ENCODE measurements at regions not wholly inside any gene's neighbourhood (a gene's known extent, or its start where the extent isn't known, plus 50 kb on each side); places are given as distances from the start of the nearest gene placed in this dataset.

DNA sequence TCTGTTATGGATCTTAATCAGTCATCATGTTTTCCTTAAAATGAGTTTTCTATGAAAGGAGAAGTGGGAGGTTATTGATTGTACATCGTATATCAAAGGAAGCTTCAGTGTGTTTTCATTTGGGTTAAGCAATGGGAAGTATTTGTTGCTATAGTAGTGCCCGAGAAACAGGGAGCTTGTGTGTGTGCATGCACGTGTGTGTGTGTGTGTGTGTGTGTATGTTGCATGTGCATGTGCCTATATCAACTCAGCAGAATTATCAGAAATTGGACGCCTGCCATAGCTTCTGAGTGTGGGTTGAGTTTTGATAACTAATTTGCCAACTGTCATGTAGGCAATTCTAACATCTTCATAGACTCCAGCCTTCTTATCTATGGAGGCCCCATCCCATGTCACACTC lies 246.1 kb upstream of the CRY1 start:
- Histone ChIP-seq H3K4me3 (ENCODE audit: low read length, poor library complexity, severe bottlenecking) (no peak overlapping the region), H3K36me3 (ENCODE audit: insufficient read depth, low read length) (no peaks in the 10 kb centered on the region), H3K9me2 (replicated peaks; ENCODE audit: low read depth, low read length) (no peaks in the 10 kb centered on the region), H2AFZ (ENCODE audit: low read length) (no peak overlapping the region), H4K20me1 (ENCODE audit: insufficient read depth, low read length, poor library complexity, severe bottlenecking) (no peaks in the 10 kb centered on the region), H3K79me2 (ENCODE audit: insufficient read depth, low read length) (peaks cover 4% of the 10 kb centered on the region; the same call in 1 of the 2 replicates), H3F3A (ENCODE audit: low read depth) (no peaks in the 10 kb centered on the region), H3K4me2 (ENCODE audit: low read depth, low read length, poor library complexity, severe bottlenecking) (no peak overlapping the region), H3K9ac (ENCODE audit: low read depth, low read length, poor library complexity, severe bottlenecking) (no peak overlapping the region), H3K9me3 (ENCODE audit: insufficient read depth, low read depth, low read length) (no peaks in the 10 kb centered on the region), H3K27me3 (ENCODE audit: insufficient read depth, low read length, poor library complexity, severe bottlenecking) (no peaks in the 10 kb centered on the region), H3K4me1 (ENCODE audit: insufficient read depth, low read length, poor library complexity, severe bottlenecking) (peaks cover 7% of the 10 kb centered on the region)
- TF ChIP-seq, protein P1, sequence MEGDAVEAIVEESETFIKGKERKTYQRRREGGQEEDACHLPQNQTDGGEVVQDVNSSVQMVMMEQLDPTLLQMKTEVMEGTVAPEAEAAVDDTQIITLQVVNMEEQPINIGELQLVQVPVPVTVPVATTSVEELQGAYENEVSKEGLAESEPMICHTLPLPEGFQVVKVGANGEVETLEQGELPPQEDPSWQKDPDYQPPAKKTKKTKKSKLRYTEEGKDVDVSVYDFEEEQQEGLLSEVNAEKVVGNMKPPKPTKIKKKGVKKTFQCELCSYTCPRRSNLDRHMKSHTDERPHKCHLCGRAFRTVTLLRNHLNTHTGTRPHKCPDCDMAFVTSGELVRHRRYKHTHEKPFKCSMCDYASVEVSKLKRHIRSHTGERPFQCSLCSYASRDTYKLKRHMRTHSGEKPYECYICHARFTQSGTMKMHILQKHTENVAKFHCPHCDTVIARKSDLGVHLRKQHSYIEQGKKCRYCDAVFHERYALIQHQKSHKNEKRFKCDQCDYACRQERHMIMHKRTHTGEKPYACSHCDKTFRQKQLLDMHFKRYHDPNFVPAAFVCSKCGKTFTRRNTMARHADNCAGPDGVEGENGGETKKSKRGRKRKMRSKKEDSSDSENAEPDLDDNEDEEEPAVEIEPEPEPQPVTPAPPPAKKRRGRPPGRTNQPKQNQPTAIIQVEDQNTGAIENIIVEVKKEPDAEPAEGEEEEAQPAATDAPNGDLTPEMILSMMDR (conservative IDR thresholded peaks at IDR 0.05; ENCODE audit: low read length) = no peak
- TF ChIP-seq EZH2phosphoT487 (IDR thresholded peaks at IDR 0.05; ENCODE audit: borderline replicate concordance) = no peak

DNA sequence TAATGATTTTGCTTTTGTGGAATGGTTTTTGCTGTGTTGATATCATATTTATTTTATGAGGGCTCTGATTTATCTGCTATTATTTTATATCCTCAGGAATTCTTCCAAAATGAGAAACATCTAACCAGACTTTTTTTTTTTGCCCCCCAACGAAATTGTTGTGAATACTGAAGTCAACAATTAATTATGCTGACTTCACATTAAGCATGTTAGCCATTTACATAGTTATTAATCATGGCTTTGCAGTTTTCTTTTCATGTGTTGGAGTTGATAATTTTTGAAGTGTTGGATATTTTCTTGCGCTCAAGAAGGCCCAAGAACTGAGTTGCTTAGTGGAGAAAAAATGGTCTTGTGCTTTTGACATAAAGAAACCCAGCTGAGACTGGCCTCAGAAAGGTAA lies 246.6 kb upstream of the CRY1 start:
- TF ChIP-seq, protein P1 (conservative IDR thresholded peaks at IDR 0.05; ENCODE audit: low read length) = no peak
- Histone ChIP-seq H4K20me1 (ENCODE audit: insufficient read depth, low read length, poor library complexity, severe bottlenecking) (no peaks in the 10 kb centered on the region), H3F3A (ENCODE audit: low read depth) (no peaks in the 10 kb centered on the region), H3K27me3 (ENCODE audit: insufficient read depth, low read length, poor library complexity, severe bottlenecking) (no peaks in the 10 kb centered on the region), H3K4me2 (ENCODE audit: low read depth, low read length, poor library complexity, severe bottlenecking) (no peak overlapping the region), H2AFZ (ENCODE audit: low read length) (no peak overlapping the region), H3K9me2 (replicated peaks; ENCODE audit: low read depth, low read length) (no peaks in the 10 kb centered on the region), H3K79me2 (ENCODE audit: insufficient read depth, low read length) (peaks cover 4% of the 10 kb centered on the region; the same call in 1 of the 2 replicates), H3K4me1 (ENCODE audit: insufficient read depth, low read length, poor library complexity, severe bottlenecking) (peaks cover 7% of the 10 kb centered on the region), H3K9me3 (ENCODE audit: insufficient read depth, low read depth, low read length) (no peaks in the 10 kb centered on the region), H3K9ac (ENCODE audit: low read depth, low read length, poor library complexity, severe bottlenecking) (no peak overlapping the region), H3K36me3 (ENCODE audit: insufficient read depth, low read length) (no peaks in the 10 kb centered on the region), H3K4me3 (ENCODE audit: low read length, poor library complexity, severe bottlenecking) (no peak overlapping the region)

DNA sequence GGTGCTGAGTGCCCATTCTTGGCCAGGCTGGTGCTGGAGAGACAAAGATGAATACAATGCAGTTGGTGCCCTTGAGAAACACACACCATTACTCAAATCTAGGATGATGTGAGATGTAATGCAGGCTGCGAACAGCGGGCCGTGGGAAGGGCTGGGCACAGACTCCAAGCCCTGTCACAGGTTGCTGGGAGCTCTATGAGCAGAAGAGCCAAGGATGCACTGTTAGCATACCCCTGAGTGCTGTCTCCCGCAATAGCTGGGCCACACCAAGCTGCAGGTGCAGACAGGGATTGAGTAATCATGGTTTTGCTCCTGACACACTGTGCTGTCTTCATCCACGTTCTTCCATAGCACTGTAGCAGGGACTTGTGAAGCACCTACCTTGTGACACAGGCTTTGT lies 247.5 kb upstream of the CRY1 start:
- Histone ChIP-seq H4K20me1 (ENCODE audit: insufficient read depth, low read length, poor library complexity, severe bottlenecking) (no peaks in the 10 kb centered on the region), H3F3A (ENCODE audit: low read depth) (no peaks in the 10 kb centered on the region), H3K79me2 (ENCODE audit: insufficient read depth, low read length) (peaks cover 4% of the 10 kb centered on the region; the same call in 1 of the 2 replicates), H3K36me3 (ENCODE audit: insufficient read depth, low read length) (no peaks in the 10 kb centered on the region), H3K4me1 (ENCODE audit: insufficient read depth, low read length, poor library complexity, severe bottlenecking) (peaks cover 7% of the 10 kb centered on the region), H2AFZ (ENCODE audit: low read length) (no peak overlapping the region), H3K4me2 (ENCODE audit: low read depth, low read length, poor library complexity, severe bottlenecking) (no peak overlapping the region), H3K9ac (ENCODE audit: low read depth, low read length, poor library complexity, severe bottlenecking) (no peak overlapping the region), H3K4me3 (ENCODE audit: low read length, poor library complexity, severe bottlenecking) (no peak overlapping the region), H3K27me3 (ENCODE audit: insufficient read depth, low read length, poor library complexity, severe bottlenecking) (no peaks in the 10 kb centered on the region), H3K9me3 (ENCODE audit: insufficient read depth, low read depth, low read length) (no peaks in the 10 kb centered on the region), H3K9me2 (replicated peaks; ENCODE audit: low read depth, low read length) (no peaks in the 10 kb centered on the region)
- no peak for TF ChIP-seq EZH2phosphoT487 (IDR thresholded peaks at IDR 0.05; ENCODE audit: borderline replicate concordance)
- TF ChIP-seq, protein P1 (conservative IDR thresholded peaks at IDR 0.05; ENCODE audit: low read length) = no peak
